HG03280 (cell line): ENCODE measurements at regions not wholly inside any gene's neighbourhood (a gene's known extent, or its start where the extent isn't known, plus 50 kb on each side); places are given as distances from the start of the nearest gene placed in this dataset.

ENCODE experiments used
- ATAC-seq: cut with Tn5 transposase; IDR thresholded peaks from one replicate; pipeline ENCODE4 v1.9.1; 2021; ENCODE audit warnings: mild to moderate bottlenecking, moderate library complexity; ENCODE audit not compliant: unreplicated experiment

- no peak for ATAC-seq
These were observed 354.6 kb upstream of the SHH start for GRCh38 chr7:156166692-156167416.

- no peak for ATAC-seq
These were observed 351.5 kb upstream of the SHH start for GRCh38 chr7:156163747-156164146.

- ATAC-seq = no peak
These were observed 350.2 kb upstream of the SHH start for GRCh38 chr7:156162451-156162850.

GRCh38 chr7:156160811-156161210 is 348.5 kb upstream of the SHH start:
- no peak for ATAC-seq

GRCh38 chr7:156158693-156159092 is 346.4 kb upstream of the SHH start:
- no peak for ATAC-seq

- no peak for ATAC-seq
These were observed 345.9 kb upstream of the SHH start for GRCh38 chr7:156158213-156158612.

- no peak for ATAC-seq
These were observed 345.2 kb upstream of the SHH start for GRCh38 chr7:156157409-156158012.

GRCh38 chr7:156156734-156157408 is 344.6 kb upstream of the SHH start:
- no peak for ATAC-seq

GRCh38 chr7:156155988-156156733 is 343.9 kb upstream of the SHH start:
- no peak for ATAC-seq

- no peak for ATAC-seq
These were observed 341.3 kb upstream of the SHH start for GRCh38 chr7:156153590-156153989.

- ATAC-seq = no peak
These were observed 340.1 kb upstream of the SHH start for GRCh38 chr7:156152390-156152789.

GRCh38 chr7:156151658-156152057 is 339.4 kb upstream of the SHH start:
- ATAC-seq = no peak

- ATAC-seq = no peak
These were observed 338.8 kb upstream of the SHH start for GRCh38 chr7:156151078-156151477.

GRCh38 chr7:156148995-156149394 is 336.7 kb upstream of the SHH start:
- no peak for ATAC-seq

- no peak for ATAC-seq
These were observed 336.3 kb upstream of the SHH start for GRCh38 chr7:156148547-156148946.

- no peak for ATAC-seq
These were observed 335.7 kb upstream of the SHH start for GRCh38 chr7:156147756-156148504.

GRCh38 chr7:156147104-156147503 is 334.8 kb upstream of the SHH start:
- ATAC-seq = no peak

GRCh38 chr7:156145996-156146395 is 333.7 kb upstream of the SHH start:
- ATAC-seq = no peak

GRCh38 chr7:156145184-156145583 is 332.9 kb upstream of the SHH start:
- ATAC-seq = no peak

- ATAC-seq = no peak
These were observed 331.4 kb upstream of the SHH start for GRCh38 chr7:156143683-156144082.

GRCh38 chr7:156143158-156143557 is 330.9 kb upstream of the SHH start:
- ATAC-seq = no peak
